Suppressor macrophage treated with lipopolysaccharide for 1 hour (primary cell): ENCODE measurements at regions not wholly inside any gene's neighbourhood (a gene's known extent, or its start where the extent isn't known, plus 50 kb on each side); places are given as distances from the start of the nearest gene placed in this dataset.

Experiments
- DNase-seq, 3 donors: peaks; one replicate each; pipeline ENCODE4 v3.0.0-alpha.2; 2020 to 2022

GRCh38 chr16:76190480-76190879, 86.7 kb upstream of the CNTNAP4 start:
- no peak for DNase-seq

GRCh38 chr16:76193906-76194615, 83.1 kb upstream of the CNTNAP4 start:
- no peak for DNase-seq

GRCh38 chr16:76194616-76195015, 82.6 kb upstream of the CNTNAP4 start:
- no peak for DNase-seq

DNA sequence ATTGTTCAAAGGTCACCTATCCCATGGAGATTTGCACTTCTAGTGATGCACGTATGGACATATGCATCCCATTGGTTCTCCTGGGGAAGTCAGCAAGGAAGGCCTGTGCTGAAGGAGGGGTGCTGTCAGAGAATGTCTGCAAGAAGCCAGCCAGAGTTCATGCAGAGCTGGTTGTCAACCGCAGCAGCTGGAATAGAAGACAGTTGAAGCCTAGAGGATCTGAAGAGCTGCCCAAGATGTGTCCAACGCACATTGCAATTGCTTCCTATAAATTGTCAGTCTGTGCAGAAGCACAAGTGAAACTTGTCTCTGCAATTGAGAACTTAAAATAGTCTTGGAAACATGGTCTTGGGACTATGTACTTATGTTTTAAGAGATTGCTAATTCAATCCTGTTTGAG, 82.1 kb upstream of the CNTNAP4 start:
- DNase-seq, result no peak

- DNase-seq, result no peak
These were observed 81.6 kb upstream of the CNTNAP4 start for GRCh38 chr16:76195648-76196047.

GRCh38 chr16:76197900-76198299, 79.3 kb upstream of the CNTNAP4 start:
- no peak for DNase-seq

GRCh38 chr16:76199681-76200220, 77.5 kb upstream of the CNTNAP4 start:
- no peak for DNase-seq

DNA sequence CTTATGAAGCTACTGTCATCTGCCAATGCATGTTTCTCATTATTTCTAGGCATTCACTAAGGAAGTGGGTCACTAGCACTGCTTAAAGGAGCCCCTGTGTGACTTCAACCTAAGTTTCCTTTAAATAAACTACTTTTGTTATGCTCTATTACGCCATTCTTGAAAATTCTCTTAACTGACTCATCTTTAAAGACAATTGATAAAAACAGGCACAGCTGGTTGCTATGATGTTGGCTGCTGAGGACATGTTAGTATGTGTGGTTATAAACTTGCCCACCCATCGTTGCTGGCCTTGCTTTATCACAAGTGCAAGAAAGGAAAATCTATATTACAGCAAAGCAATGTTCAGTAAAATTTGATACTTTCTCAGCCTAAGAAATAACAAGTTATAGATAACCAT, 75.8 kb upstream of the CNTNAP4 start:
- no peak for DNase-seq

DNA sequence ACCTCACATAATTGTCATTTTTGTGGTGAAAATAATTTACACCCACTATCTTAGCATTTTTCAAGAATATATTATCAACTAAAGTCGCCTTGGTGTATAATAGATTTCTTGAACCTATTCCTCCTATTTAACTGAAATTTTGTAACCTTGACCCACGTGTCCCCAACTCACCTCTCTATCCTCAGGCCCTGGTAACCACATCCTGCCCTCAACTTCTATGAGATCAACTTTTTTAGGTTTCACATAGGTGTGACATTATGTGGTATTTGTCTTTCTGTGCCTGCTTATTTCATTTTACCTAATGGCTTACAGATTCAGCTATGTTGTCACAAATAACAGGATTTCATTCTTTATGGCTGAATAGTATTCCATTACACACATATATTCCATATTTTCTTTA, 73.0 kb upstream of the CNTNAP4 start:
- no peak for DNase-seq

- no peak for DNase-seq
These were observed 69.9 kb upstream of the CNTNAP4 start for GRCh38 chr16:76207270-76207669.

- DNase-seq, result no peak
These were observed 67.0 kb upstream of the CNTNAP4 start for GRCh38 chr16:76210157-76210556.

- DNase-seq, result no peak
These were observed 63.3 kb upstream of the CNTNAP4 start for GRCh38 chr16:76213860-76214259.

GRCh38 chr16:76214856-76215255, 62.3 kb upstream of the CNTNAP4 start:
- DNase-seq, result no peak

DNA sequence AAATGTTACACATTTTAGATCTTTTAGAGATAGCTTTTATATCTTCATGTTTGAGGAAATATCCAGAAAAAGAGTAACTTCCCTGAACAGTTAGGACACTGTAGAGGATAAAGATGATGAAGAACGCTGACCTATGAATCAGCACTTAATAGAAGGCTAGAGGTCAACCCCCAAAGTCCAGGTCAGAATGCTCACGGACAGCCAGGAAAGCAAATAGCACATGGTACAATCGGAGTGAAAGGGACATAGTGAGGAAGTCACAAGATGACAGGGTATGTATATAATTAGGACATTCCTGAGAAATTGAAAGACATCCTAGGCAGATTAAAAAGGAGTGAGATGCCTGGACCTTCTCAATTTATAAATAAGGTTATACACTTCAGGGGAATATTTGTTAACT, 55.1 kb upstream of the CNTNAP4 start:
- DNase-seq, result no peak

DNA sequence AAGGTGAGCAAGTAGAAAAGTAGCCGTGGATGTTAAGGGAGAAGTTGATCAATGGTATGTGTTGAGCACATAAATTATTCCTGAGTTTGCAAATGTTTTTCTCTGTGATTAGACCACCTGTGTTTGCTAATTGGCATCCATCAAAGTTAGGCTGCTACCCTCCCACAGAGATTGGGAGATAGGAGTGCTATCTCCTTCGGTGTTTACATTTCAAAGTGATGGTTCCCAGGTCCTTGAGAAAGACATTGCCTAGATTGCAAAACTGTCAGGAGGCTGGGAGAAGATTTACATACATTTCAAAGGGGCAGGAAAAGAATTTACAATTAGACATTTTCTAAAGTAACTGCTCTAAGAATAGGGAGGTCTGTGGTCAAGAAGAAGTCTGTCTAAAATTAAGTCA, 54.3 kb upstream of the CNTNAP4 start:
- no peak for DNase-seq

DNA sequence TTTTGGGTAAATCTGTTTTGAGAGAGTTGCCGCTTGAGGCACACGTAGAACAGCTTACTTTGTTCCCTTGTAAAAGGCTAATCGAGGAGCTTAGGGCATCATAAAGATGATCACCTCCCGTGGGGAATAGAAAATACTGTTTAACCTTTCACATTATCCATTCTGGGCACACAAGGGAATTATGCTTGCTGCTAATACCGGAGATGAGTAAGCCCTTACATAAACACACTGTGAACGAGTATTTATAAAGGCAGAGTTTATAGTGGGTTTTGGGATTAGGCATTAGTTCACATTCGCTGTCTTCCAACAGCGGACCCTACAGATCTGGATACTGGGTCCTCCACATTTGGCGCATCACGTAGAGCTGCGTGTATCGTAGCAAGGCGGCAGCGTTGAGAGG, 51.2 kb upstream of the CNTNAP4 start:
- DNase-seq, result no peak

DNA sequence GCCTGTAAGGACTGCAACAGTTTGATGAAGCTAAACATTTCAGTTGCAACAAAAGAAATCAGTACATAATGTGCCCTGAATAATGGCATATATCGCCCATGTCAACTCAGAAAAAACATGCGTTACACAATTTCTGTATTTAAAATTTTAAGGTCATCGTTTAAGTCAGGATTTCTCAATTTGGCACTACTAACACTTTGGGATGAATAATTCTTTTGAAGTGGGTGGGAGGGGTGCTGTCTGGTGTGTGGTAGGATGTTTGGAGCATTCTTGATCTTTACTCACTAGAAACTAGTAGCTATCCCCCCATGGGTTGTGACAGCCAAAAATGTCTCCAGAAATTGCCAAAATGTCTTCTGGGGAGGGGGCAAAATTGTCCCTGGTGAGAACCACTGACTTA, 50.7 kb upstream of the CNTNAP4 start:
- no peak for DNase-seq
